IMR-90 (cell line): ENCODE measurements at regions not wholly inside any gene's neighbourhood (a gene's known extent, or its start where the extent isn't known, plus 50 kb on each side); places are given as distances from the start of the nearest gene placed in this dataset.

Source experiments
- BHLHE40 ChIP-seq: fragments of 150-350 bp; IDR thresholded peaks from 2 replicates; pipeline ENCODE4 v1.6.1; 2016; ENCODE audit warnings: mild to moderate bottlenecking, low read depth, low read length
- CEBPB ChIP-seq: IDR thresholded peaks from 2 replicates; pipeline ENCODE4 v1.6.1; 2012; ENCODE audit warnings: low read depth, low read length, improper control_type of control experiment
- FOS ChIP-seq: fragments of 150-350 bp; IDR thresholded peaks from 2 replicates; pipeline ENCODE4 v1.6.1; 2016; ENCODE audit warnings: low read depth, low read length
- MAFK ChIP-seq: IDR thresholded peaks from 2 replicates; pipeline ENCODE4 v1.6.1; 2012; ENCODE audit warnings: low read depth, low read length, improper control_type of control experiment
- MAZ ChIP-seq: IDR thresholded peaks from 2 replicates; pipeline ENCODE4 v1.6.1; 2012; ENCODE audit warnings: low read depth, mild to moderate bottlenecking, low read length, improper control_type of control experiment, moderate library complexity, borderline replicate concordance
- MXI1 ChIP-seq: IDR thresholded peaks from 2 replicates; pipeline ENCODE4 v1.6.1; 2012; ENCODE audit warnings: low read depth, mild to moderate bottlenecking, low read length, moderate library complexity, borderline replicate concordance
- POLR2A ChIP-seq: IDR thresholded peaks from 2 replicates; pipeline ENCODE4 v1.6.1; 2012; ENCODE audit warnings: mild to moderate bottlenecking, low read depth, low read length
- RAD21 ChIP-seq: IDR thresholded peaks from 2 replicates; pipeline ENCODE4 v1.6.1; 2012; ENCODE audit warnings: low read length, improper control_type of control experiment
- RCOR1 ChIP-seq: IDR thresholded peaks from 2 replicates; pipeline ENCODE4 v1.6.1; 2012; ENCODE audit warnings: mild to moderate bottlenecking, low read length, improper control_type of control experiment; ENCODE audit not compliant: insufficient replicate concordance
- RFX5 ChIP-seq: IDR thresholded peaks from 2 replicates; pipeline ENCODE4 v1.8.0; 2012; ENCODE audit warnings: low read depth, mild to moderate bottlenecking, low read length, moderate library complexity
- TF ChIP-seq, protein P1 (sequence below): conservative IDR thresholded peaks from 2 replicates; pipeline ENCODE4 v1.5.1; 2012; ENCODE audit warnings: mild to moderate bottlenecking, low read depth, low read length, improper control_type of control experiment
- TF ChIP-seq, protein P2 (sequence below): fragments of 150-350 bp; IDR thresholded peaks from 2 replicates; pipeline ENCODE4 v1.6.1; 2017; ENCODE audit warnings: mild to moderate bottlenecking, antibody characterized with exemption, low read length, low read depth

DNA sequence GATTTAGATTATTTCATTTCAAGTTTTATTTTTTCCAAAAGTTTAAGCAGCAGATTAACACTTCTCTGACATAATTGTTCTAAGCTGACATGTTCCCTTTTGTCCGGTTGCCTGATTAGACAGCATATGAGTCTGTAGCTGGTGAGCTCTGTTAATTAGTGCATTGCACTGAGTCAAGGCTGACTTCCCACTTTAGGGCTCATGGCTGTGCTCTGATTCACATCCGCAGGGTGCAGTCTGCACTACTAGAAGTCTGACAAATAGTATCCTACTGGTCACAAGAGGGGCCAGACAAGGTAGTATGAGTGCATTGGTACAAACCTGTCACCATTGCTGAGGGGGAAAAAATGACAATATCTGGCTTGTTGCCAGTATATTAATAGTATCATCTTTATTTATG, 443.9 kb upstream of the ZNF804A start:
- TF ChIP-seq, protein P1, sequence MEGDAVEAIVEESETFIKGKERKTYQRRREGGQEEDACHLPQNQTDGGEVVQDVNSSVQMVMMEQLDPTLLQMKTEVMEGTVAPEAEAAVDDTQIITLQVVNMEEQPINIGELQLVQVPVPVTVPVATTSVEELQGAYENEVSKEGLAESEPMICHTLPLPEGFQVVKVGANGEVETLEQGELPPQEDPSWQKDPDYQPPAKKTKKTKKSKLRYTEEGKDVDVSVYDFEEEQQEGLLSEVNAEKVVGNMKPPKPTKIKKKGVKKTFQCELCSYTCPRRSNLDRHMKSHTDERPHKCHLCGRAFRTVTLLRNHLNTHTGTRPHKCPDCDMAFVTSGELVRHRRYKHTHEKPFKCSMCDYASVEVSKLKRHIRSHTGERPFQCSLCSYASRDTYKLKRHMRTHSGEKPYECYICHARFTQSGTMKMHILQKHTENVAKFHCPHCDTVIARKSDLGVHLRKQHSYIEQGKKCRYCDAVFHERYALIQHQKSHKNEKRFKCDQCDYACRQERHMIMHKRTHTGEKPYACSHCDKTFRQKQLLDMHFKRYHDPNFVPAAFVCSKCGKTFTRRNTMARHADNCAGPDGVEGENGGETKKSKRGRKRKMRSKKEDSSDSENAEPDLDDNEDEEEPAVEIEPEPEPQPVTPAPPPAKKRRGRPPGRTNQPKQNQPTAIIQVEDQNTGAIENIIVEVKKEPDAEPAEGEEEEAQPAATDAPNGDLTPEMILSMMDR = no peak
- TF ChIP-seq RAD21 = no peak
- no peak for TF ChIP-seq POLR2A
- no peak for TF ChIP-seq MAZ
- no peak for TF ChIP-seq FOS
- TF ChIP-seq RCOR1 = no peak
- no peak for TF ChIP-seq MXI1
- no peak for TF ChIP-seq BHLHE40
- TF ChIP-seq, protein P2, sequence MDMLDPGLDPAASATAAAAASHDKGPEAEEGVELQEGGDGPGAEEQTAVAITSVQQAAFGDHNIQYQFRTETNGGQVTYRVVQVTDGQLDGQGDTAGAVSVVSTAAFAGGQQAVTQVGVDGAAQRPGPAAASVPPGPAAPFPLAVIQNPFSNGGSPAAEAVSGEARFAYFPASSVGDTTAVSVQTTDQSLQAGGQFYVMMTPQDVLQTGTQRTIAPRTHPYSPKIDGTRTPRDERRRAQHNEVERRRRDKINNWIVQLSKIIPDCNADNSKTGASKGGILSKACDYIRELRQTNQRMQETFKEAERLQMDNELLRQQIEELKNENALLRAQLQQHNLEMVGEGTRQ = no peak
- no peak for TF ChIP-seq CEBPB
- no peak for TF ChIP-seq RFX5
- TF ChIP-seq MAFK = no peak
